Adrenal gland (tissue), 5 donors: ENCODE measurements at regions not wholly inside any gene's neighbourhood (a gene's known extent, or its start where the extent isn't known, plus 50 kb on each side); places are given as distances from the start of the nearest gene placed in this dataset.
A peak's percentile ranks its signal among the peaks of the same experiment; 100 is the strongest.

Source experiments
- CTCF ChIP-seq, 6 experiments: fragments of 450-650 bp in 4 of 6; fragments of 200-600 bp in 2 of 6; sonication (generic) in 1 of 6; IDR thresholded peaks; 1 replicate in 5 of 6; 2 replicates in 1 of 6; pipeline versions ENCODE4 v1.5.1 to v1.8.0; 2016 to 2021; ENCODE audit warnings: antibody characterized with exemption in 6 of 6, mild to moderate bottlenecking in 2 of 6, moderate library complexity in 1 of 6
- POLR2A ChIP-seq, 2 donors: fragments of 450-650 bp; IDR thresholded peaks; one replicate each; pipeline ENCODE4 v1.6.1; 2017; ENCODE audit warnings: antibody characterized with exemption in 2 of 2, mild to moderate bottlenecking in 2 of 2, moderate library complexity in 1 of 2
- donor health status: DM: no; HTN: no; CAD: no.

- peak; percentile 48 to 80 (median 75) for TF ChIP-seq CTCF (IDR thresholded peaks at IDR 0.05)
- no peak for TF ChIP-seq POLR2A (IDR thresholded peaks at IDR 0.05)
These were observed 167.9 kb upstream of the ACTBL2 start for GRCh38 chr5:57650360-57651069.
